Trophoblast cell (in vitro differentiated cells and primary cell): ENCODE measurements at regions not wholly inside any gene's neighbourhood (a gene's known extent, or its start where the extent isn't known, plus 50 kb on each side); places are given as distances from the start of the nearest gene placed in this dataset.

ENCODE experiments used
- DNase-seq, 2 donors: peaks; one replicate each; pipeline ENCODE4 v3.0.0-alpha.2; 2016
- H2AFZ ChIP-seq: 2 replicates; pipeline ENCODE4 v1.6.1; 2013; ENCODE audit warnings: low read length, moderate library complexity, mild to moderate bottlenecking; ENCODE audit not compliant: insufficient read depth, poor library complexity
- H2AK5ac ChIP-seq: 2 replicates; pipeline ENCODE4 v1.6.1; 2013; ENCODE audit warnings: mild to moderate bottlenecking, low read length
- H2BK120ac ChIP-seq: 2 replicates; pipeline ENCODE4 v1.6.1; 2013; ENCODE audit warnings: low read length, mild to moderate bottlenecking, moderate library complexity; ENCODE audit not compliant: insufficient read depth, poor library complexity
- H2BK12ac ChIP-seq: 2 replicates; pipeline ENCODE4 v1.6.1; 2013; ENCODE audit warnings: mild to moderate bottlenecking, low read length, moderate library complexity
- H2BK5ac ChIP-seq: 2 replicates; pipeline ENCODE4 v1.6.1; 2013; ENCODE audit warnings: low read length, low read depth, moderate library complexity, mild to moderate bottlenecking; ENCODE audit not compliant: poor library complexity
- H3K14ac ChIP-seq: 2 replicates; pipeline ENCODE4 v1.6.1; 2013; ENCODE audit warnings: mild to moderate bottlenecking, low read length
- H3K18ac ChIP-seq: 2 replicates; pipeline ENCODE4 v1.6.1; 2013; ENCODE audit warnings: mild to moderate bottlenecking, low read length
- H3K23ac ChIP-seq: 2 replicates; pipeline ENCODE4 v1.6.1; 2013; ENCODE audit warnings: low read length
- H3K27ac ChIP-seq: 2 replicates; pipeline ENCODE4 v1.5.1; 2013; ENCODE audit warnings: low read depth, mild to moderate bottlenecking, inconsistent platforms, low read length, moderate library complexity
- H3K27me3 ChIP-seq: 2 replicates; pipeline ENCODE4 v1.6.1; 2013; ENCODE audit warnings: inconsistent platforms, mild to moderate bottlenecking, low read length, moderate library complexity; ENCODE audit not compliant: insufficient read depth
- H3K36me3 ChIP-seq, 2 experiments: 1 replicate in 1 of 2; 2 replicates in 1 of 2; pipeline ENCODE4 v1.6.1; 2013; ENCODE audit warnings: low read length in 2 of 2, mild to moderate bottlenecking in 2 of 2, moderate library complexity in 1 of 2; ENCODE audit not compliant: insufficient read depth in 2 of 2, control insufficient read depth in 1 of 2
- H3K4ac ChIP-seq: 2 replicates; pipeline ENCODE4 v1.6.1; 2013; ENCODE audit warnings: low read depth, mild to moderate bottlenecking, low read length, moderate library complexity
- H3K4me1 ChIP-seq, 2 experiments: 1 replicate in 1 of 2; 2 replicates in 1 of 2; pipeline ENCODE4 v1.6.1; 2013; ENCODE audit warnings: low read length in 2 of 2, mild to moderate bottlenecking in 2 of 2, moderate library complexity in 1 of 2; ENCODE audit not compliant: insufficient read depth in 2 of 2, control insufficient read depth in 1 of 2
- H3K4me2 ChIP-seq: 2 replicates; pipeline ENCODE4 v1.6.1; 2013; ENCODE audit warnings: inconsistent platforms, mild to moderate bottlenecking, low read length, moderate library complexity
- H3K4me3 ChIP-seq: 2 replicates; pipeline ENCODE4 v1.5.1; 2013; ENCODE audit warnings: mild to moderate bottlenecking, low read depth, low read length, inconsistent platforms
- H3K79me1 ChIP-seq: one replicate; pipeline ENCODE4 v1.6.1; 2013; ENCODE audit warnings: low read length
- H3K79me2 ChIP-seq: 2 replicates; pipeline ENCODE4 v1.6.1; 2013; ENCODE audit warnings: low read length, mild to moderate bottlenecking; ENCODE audit not compliant: control insufficient read depth, insufficient read depth, poor library complexity
- H3K9ac ChIP-seq: 2 replicates; pipeline ENCODE4 v1.6.1; 2013; ENCODE audit warnings: mild to moderate bottlenecking, low read length
- H3K9me3 ChIP-seq: 2 replicates; pipeline ENCODE4 v1.6.1; 2013; ENCODE audit warnings: low read depth, mild to moderate bottlenecking, control low read depth, inconsistent platforms, low read length; ENCODE audit not compliant: insufficient read depth
- H4K12ac ChIP-seq: 2 replicates; pipeline ENCODE4 v1.6.1; 2013; ENCODE audit warnings: low read depth, mild to moderate bottlenecking, low read length, moderate library complexity
- H4K8ac ChIP-seq: 2 replicates; pipeline ENCODE4 v1.6.1; 2013; ENCODE audit warnings: low read depth, mild to moderate bottlenecking, low read length, moderate library complexity
- H4K91ac ChIP-seq: one replicate; pipeline ENCODE4 v1.6.1; 2013; ENCODE audit warnings: low read depth, mild to moderate bottlenecking, low read length, moderate library complexity
- WGBS: extraction: QIAGEN DNeasy Blood & Tissue Kit; methylation state at CpG from one replicate; pipeline ENCODE4 v1.1.7; 2013; ENCODE audit warnings: missing lambda C conversion rate; ENCODE audit not compliant: insufficient read length, insufficient coverage; ENCODE audit errors: extremely low coverage; 5-methylcytosine and 5-hydroxymethylcytosine counted together

DNA sequence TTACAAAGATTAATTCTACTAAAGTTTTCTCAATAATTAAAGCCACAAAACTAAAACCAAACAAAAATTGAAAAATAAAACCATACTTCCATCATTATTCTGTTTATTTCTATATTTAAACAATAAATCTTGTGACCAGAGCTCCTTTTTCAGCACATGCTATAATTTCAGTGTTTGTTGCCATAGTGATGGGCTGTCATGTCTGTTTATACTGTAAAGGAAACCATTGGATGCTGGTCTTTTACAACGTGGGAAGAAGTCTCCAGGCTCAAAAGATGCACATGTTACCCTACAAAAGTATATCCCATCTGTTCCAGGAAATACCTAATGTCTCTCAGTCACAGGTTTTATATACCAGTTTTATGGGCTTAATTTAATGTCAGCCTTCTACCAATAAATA is 100.1 kb upstream of the MC2R start:
- no peak overlapping the region for H3K18ac ChIP-seq
- no peak overlapping the region for H2BK12ac ChIP-seq
- H3K4ac ChIP-seq = no peak overlapping the region
- WGBS = no CpG with 5 or more reads among the region's 1 CpG
- H3K36me3 ChIP-seq = no peaks in the 10 kb centered on the region
- no peak overlapping the region for H3K9ac ChIP-seq
- no peak overlapping the region for H2AFZ ChIP-seq
- no peaks in the 10 kb centered on the region for H3K79me1 ChIP-seq
- no peak overlapping the region for H3K23ac ChIP-seq
- no peaks in the 10 kb centered on the region for H3K79me2 ChIP-seq
- H4K8ac ChIP-seq = no peak overlapping the region
- H3K9me3 ChIP-seq = no peaks in the 10 kb centered on the region
- H4K12ac ChIP-seq = no peak overlapping the region
- H2BK5ac ChIP-seq = no peak overlapping the region
- H3K14ac ChIP-seq = no peak overlapping the region
- H3K27me3 ChIP-seq = no peaks in the 10 kb centered on the region
- no peak overlapping the region for H2BK120ac ChIP-seq
- H3K4me1 ChIP-seq = no peaks in the 10 kb centered on the region
- no peak overlapping the region for H3K4me2 ChIP-seq
- H3K27ac ChIP-seq = no peak overlapping the region
- H3K4me3 ChIP-seq = no peak overlapping the region
- no peak overlapping the region for H2AK5ac ChIP-seq
- no peak for DNase-seq
- H4K91ac ChIP-seq = no peak overlapping the region

DNA sequence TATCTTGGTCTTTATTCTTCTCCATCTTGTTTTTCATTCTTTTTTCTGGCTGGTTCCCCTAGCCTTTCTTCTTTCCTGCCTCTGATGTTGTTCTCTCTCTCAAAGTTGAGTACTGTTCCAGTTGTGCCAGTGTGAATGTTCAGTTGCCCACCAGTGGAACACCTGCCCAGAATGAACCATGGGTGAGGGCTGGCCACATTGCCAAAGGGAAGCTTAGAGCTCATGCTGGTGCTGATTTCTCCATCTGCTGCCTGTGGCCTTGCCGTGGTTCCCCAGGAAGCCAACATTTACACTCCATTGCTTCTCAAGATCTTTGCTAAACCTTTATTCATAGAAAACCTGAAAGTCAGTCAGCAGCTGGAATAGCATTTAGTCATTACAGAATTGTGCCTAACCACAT is 99.1 kb upstream of the MC2R start:
- H2AK5ac ChIP-seq = no peak overlapping the region
- no peak overlapping the region for H3K23ac ChIP-seq
- H3K27me3 ChIP-seq = no peaks in the 10 kb centered on the region
- no peak overlapping the region for H2BK12ac ChIP-seq
- H3K4me3 ChIP-seq = no peak overlapping the region
- H3K36me3 ChIP-seq = no peaks in the 10 kb centered on the region
- H3K79me1 ChIP-seq = no peaks in the 10 kb centered on the region
- H2AFZ ChIP-seq = no peak overlapping the region
- no CpG with 5 or more reads among the region's 1 CpG for WGBS
- no peak overlapping the region for H2BK120ac ChIP-seq
- H4K12ac ChIP-seq = no peak overlapping the region
- H3K9ac ChIP-seq = no peak overlapping the region
- H3K4me1 ChIP-seq = no peaks in the 10 kb centered on the region
- no peak overlapping the region for H4K91ac ChIP-seq
- H3K27ac ChIP-seq = no peak overlapping the region
- H3K9me3 ChIP-seq = no peaks in the 10 kb centered on the region
- H3K14ac ChIP-seq = no peak overlapping the region
- no peak for DNase-seq
- H3K18ac ChIP-seq = no peak overlapping the region
- H3K4ac ChIP-seq = no peak overlapping the region
- no peaks in the 10 kb centered on the region for H3K79me2 ChIP-seq
- H3K4me2 ChIP-seq = no peak overlapping the region
- H2BK5ac ChIP-seq = no peak overlapping the region
- no peak overlapping the region for H4K8ac ChIP-seq

DNA sequence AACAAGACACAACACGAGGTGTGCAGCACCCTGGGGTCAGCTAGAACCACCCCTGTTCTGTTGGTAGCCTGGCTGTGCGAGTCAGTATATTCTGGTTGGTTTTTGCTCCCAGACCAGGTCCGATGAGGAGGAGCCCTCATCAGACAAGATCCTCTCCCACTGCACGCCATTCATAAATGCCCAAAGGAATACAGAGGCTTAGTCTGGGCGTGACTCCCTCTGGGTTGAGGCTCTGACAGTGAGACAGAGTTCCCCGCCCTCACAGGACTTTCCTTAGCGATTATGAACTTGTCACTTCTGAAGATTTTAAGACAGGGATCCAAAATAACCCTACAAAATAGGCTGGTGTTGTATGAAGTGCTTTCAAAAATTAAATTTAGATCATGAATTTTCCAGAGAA is 85.5 kb upstream of the MC2R start:
- Histone ChIP-seq H3K18ac (no peak overlapping the region), H2AFZ (no peak overlapping the region), H4K91ac (no peak overlapping the region), H3K4ac (no peak overlapping the region), H3K4me2 (no peak overlapping the region), H2BK5ac (no peak overlapping the region), H3K27me3 (no peaks in the 10 kb centered on the region), H3K9me3 (peaks cover 5% of the 10 kb centered on the region), H4K8ac (no peak overlapping the region), H3K36me3 (no peaks in the 10 kb centered on the region), H4K12ac (no peak overlapping the region), H3K79me1 (no peaks in the 10 kb centered on the region), H2AK5ac (no peak overlapping the region), H3K14ac (no peak overlapping the region), H3K4me3 (no peak overlapping the region), H2BK12ac (no peak overlapping the region), H3K23ac (no peak overlapping the region), H3K79me2 (no peaks in the 10 kb centered on the region), H3K27ac (no peak overlapping the region), H3K9ac (no peak overlapping the region), H3K4me1 (no peaks in the 10 kb centered on the region), H2BK120ac (no peak overlapping the region)
- no peak for DNase-seq
- no CpG with 5 or more reads among the region's 7 CpGs for WGBS

DNA sequence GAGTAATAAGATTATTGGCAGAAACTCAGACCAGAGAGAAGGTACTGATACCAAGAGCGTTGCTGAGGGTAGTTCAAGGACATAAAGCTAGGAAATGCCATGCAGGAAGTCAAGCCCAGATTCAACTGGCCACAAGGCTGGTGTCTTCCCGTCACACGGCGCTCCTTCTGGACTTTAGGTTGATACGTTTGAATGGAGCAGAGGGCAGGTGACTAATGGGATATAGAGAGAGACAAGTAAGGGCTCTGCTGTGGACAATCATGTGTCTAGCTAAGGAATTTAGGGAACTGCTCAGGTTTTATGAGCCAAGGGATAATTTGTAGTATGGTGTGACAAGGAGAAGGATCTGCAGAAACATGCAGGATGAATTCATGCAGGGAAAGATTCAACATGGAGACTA is 83.9 kb upstream of the MC2R start:
- no peak overlapping the region for H3K9ac ChIP-seq
- H3K4me2 ChIP-seq = no peak overlapping the region
- H3K36me3 ChIP-seq = no peaks in the 10 kb centered on the region
- H3K79me1 ChIP-seq = no peaks in the 10 kb centered on the region
- no peak overlapping the region for H3K18ac ChIP-seq
- no peaks in the 10 kb centered on the region for H3K27me3 ChIP-seq
- no peak overlapping the region for H3K4me3 ChIP-seq
- no CpG with 5 or more reads among the region's 5 CpGs for WGBS
- DNase-seq = no peak
- no peak overlapping the region for H3K23ac ChIP-seq
- no peak overlapping the region for H4K91ac ChIP-seq
- H3K9me3 ChIP-seq = peaks cover 5% of the 10 kb centered on the region
- no peaks in the 10 kb centered on the region for H3K79me2 ChIP-seq
- no peak overlapping the region for H3K14ac ChIP-seq
- H3K4ac ChIP-seq = no peak overlapping the region
- no peak overlapping the region for H4K8ac ChIP-seq
- H2AFZ ChIP-seq = no peak overlapping the region
- no peak overlapping the region for H4K12ac ChIP-seq
- H3K27ac ChIP-seq = no peak overlapping the region
- no peaks in the 10 kb centered on the region for H3K4me1 ChIP-seq
- H2BK120ac ChIP-seq = no peak overlapping the region
- no peak overlapping the region for H2BK5ac ChIP-seq
- H2AK5ac ChIP-seq = no peak overlapping the region
- H2BK12ac ChIP-seq = no peak overlapping the region
